H1 (cell line): ENCODE measurements at regions not wholly inside any gene's neighbourhood (a gene's known extent, or its start where the extent isn't known, plus 50 kb on each side); places are given as distances from the start of the nearest gene placed in this dataset.

Experiments
- CTCF ChIA-PET: fragments of 300-600 bp; sonication (Branson Sonifier 250); formaldehyde crosslinking; loops from one replicate; lab custom pipeline; 2021; ENCODE audit not compliant: partially characterized antibody; lab: Charles Lee
- POLR2A ChIA-PET: fragments of 300-600 bp; sonication (Branson Sonifier 250); formaldehyde crosslinking; loops from one replicate; lab custom pipeline; 2021; ENCODE audit warnings: inconsistent platforms; ENCODE audit not compliant: partially characterized antibody; lab: Charles Lee
- DNase-seq, 2 experiments: peaks; one replicate each; pipeline versions ENCODE4 v3.0.0 to v3.0.0-alpha.2; 2010 to 2022; ENCODE audit warnings: low spot score in 2 of 2, low read depth in 1 of 2, mixed read lengths in 1 of 2
- FAIRE-seq: peaks from 2 replicates; lab custom pipeline; 2011; peaks lifted over from hg19 to GRCh38; lab: Jason Lieb, UNC
- H2AFZ ChIP-seq: 2 replicates; pipeline ENCODE4 v1.8.1; 2012; ENCODE audit warnings: low read length, inconsistent platforms
- H2AK5ac ChIP-seq: 2 replicates; pipeline ENCODE4 v1.6.1; 2013; ENCODE audit warnings: low read depth, low read length
- H2BK120ac ChIP-seq: replicated peaks from 2 replicates; pipeline ENCODE3; 2013; ENCODE audit warnings: low read depth, low read length, inconsistent platforms
- H2BK12ac ChIP-seq: 2 replicates; pipeline ENCODE4 v1.6.1; 2013; ENCODE audit warnings: low read depth, low read length
- H2BK15ac ChIP-seq: 2 replicates; pipeline ENCODE4 v1.6.1; 2013; ENCODE audit warnings: low read length
- H2BK20ac ChIP-seq: 2 replicates; pipeline ENCODE4 v1.6.1; 2013; ENCODE audit warnings: low read length
- H2BK5ac ChIP-seq: 2 replicates; pipeline ENCODE4 v1.6.1; 2013; ENCODE audit warnings: low read depth, low read length
- H3K14ac ChIP-seq: 2 replicates; pipeline ENCODE4 v1.6.1; 2013; ENCODE audit warnings: inconsistent platforms; ENCODE audit not compliant: insufficient read length
- H3K18ac ChIP-seq: 2 replicates; pipeline ENCODE4 v1.6.1; 2013; ENCODE audit warnings: low read length; ENCODE audit errors: extremely low read depth
- H3K23ac ChIP-seq: 2 replicates; pipeline ENCODE4 v1.6.1; 2013; ENCODE audit warnings: inconsistent platforms; ENCODE audit not compliant: insufficient read length
- H3K23me2 ChIP-seq: 2 replicates; pipeline ENCODE4 v1.6.1; 2013; ENCODE audit warnings: low read depth, low read length
- H3K27ac ChIP-seq: 2 replicates; pipeline ENCODE4 v1.6.1; 2011; ENCODE audit warnings: low read depth, low read length, inconsistent platforms
- H3K27me3 ChIP-seq, 4 experiments: replicated peaks in 1 of 4; 1 replicate in 1 of 4; 2 replicates in 3 of 4; pipeline versions ENCODE4 v1.6.1 to v1.8.1; 2011 to 2013; ENCODE audit warnings: low read length in 3 of 4, mild to moderate bottlenecking in 3 of 4, inconsistent platforms in 2 of 4, mixed read lengths in 2 of 4, moderate library complexity in 1 of 4; ENCODE audit not compliant: control insufficient read depth in 3 of 4, insufficient read depth in 3 of 4; ENCODE audit errors: extremely low read depth in 1 of 4
- H3K36me3 ChIP-seq, 4 experiments: 2 replicates each; pipeline versions ENCODE4 v1.6.1 to v1.8.1; 2011 to 2013; ENCODE audit warnings: mild to moderate bottlenecking in 4 of 4, low read length in 3 of 4, moderate library complexity in 2 of 4, control low read depth in 1 of 4, inconsistent platforms in 1 of 4; ENCODE audit not compliant: insufficient read depth in 4 of 4, control insufficient read depth in 2 of 4
- H3K4ac ChIP-seq: replicated peaks from 2 replicates; pipeline ENCODE3; 2013; ENCODE audit warnings: low read length, low read depth, mixed read lengths, inconsistent platforms; ENCODE audit not compliant: insufficient read length
- H3K4me1 ChIP-seq, 4 experiments: replicated peaks in 1 of 4; 1 replicate in 1 of 4; 2 replicates in 3 of 4; pipeline versions ENCODE4 v1.6.1 to v1.8.1; 2011 to 2013; ENCODE audit warnings: low read length in 3 of 4, inconsistent platforms in 2 of 4, mixed read lengths in 1 of 4; ENCODE audit not compliant: insufficient read depth in 4 of 4, control insufficient read depth in 3 of 4
- H3K4me2 ChIP-seq, 2 experiments: 2 replicates each; pipeline versions ENCODE4 v1.6.1 to v1.8.1; 2011 to 2013; ENCODE audit warnings: low read depth in 2 of 2, low read length in 2 of 2, control low read depth in 1 of 2, inconsistent platforms in 1 of 2, mild to moderate bottlenecking in 1 of 2; ENCODE audit not compliant: insufficient read depth in 1 of 2
- H3K4me3 ChIP-seq, 4 experiments: fragments of 200-600, 300-600 bp in 1 of 4; sonication (generic), shearing (Covaris generic), sonication (Bioruptor Twin) in 1 of 4; 2 replicates each; pipeline versions ENCODE4 v1.5.1 to v1.8.1; 2011 to 2016; ENCODE audit warnings: low read length in 4 of 4, low read depth in 3 of 4, control low read depth in 2 of 4, inconsistent platforms in 2 of 4, mild to moderate bottlenecking in 2 of 4, mixed read lengths in 1 of 4, moderate library complexity in 1 of 4; ENCODE audit not compliant: insufficient read depth in 2 of 4; ENCODE audit errors: extremely low read depth in 1 of 4
- H3K56ac ChIP-seq: replicated peaks from 2 replicates; pipeline ENCODE3; 2013; ENCODE audit warnings: low read depth, mild to moderate bottlenecking, mixed read lengths, low read length, inconsistent platforms; ENCODE audit not compliant: insufficient read length
- H3K79me1 ChIP-seq: 2 replicates; pipeline ENCODE4 v1.6.1; 2013; ENCODE audit warnings: low read depth, low read length, control low read depth
- H3K79me2 ChIP-seq, 2 experiments: 2 replicates each; pipeline versions ENCODE4 v1.6.1 to v1.8.1; 2012 to 2013; ENCODE audit warnings: low read length in 2 of 2, mild to moderate bottlenecking in 2 of 2, inconsistent platforms in 1 of 2; ENCODE audit not compliant: insufficient read depth in 2 of 2, control insufficient read depth in 1 of 2
- H3K9ac ChIP-seq, 4 experiments: replicated peaks in 1 of 4; 1 replicate in 1 of 4; 2 replicates in 3 of 4; pipeline versions ENCODE4 v1.6.1 to v1.8.1; 2011 to 2013; ENCODE audit warnings: low read depth in 3 of 4, low read length in 3 of 4, control low read depth in 2 of 4, mild to moderate bottlenecking in 2 of 4, moderate library complexity in 2 of 4, inconsistent platforms in 1 of 4; ENCODE audit errors: extremely low read depth in 1 of 4
- H3K9me3 ChIP-seq, 2 experiments: 2 replicates each; pipeline versions ENCODE4 v1.6.1 to v1.8.1; 2012 to 2013; ENCODE audit warnings: mild to moderate bottlenecking in 2 of 2, moderate library complexity in 2 of 2, control low read depth in 1 of 2, inconsistent platforms in 1 of 2, low read depth in 1 of 2, low read length in 1 of 2, mixed read lengths in 1 of 2; ENCODE audit not compliant: insufficient read depth in 2 of 2
- H4K20me1 ChIP-seq, 2 experiments: replicated peaks in 1 of 2; 2 replicates each; pipeline versions ENCODE3 to v1.8.1; 2011 to 2013; ENCODE audit warnings: inconsistent platforms in 2 of 2, low read length in 2 of 2, mild to moderate bottlenecking in 1 of 2; ENCODE audit not compliant: insufficient read depth in 2 of 2, control insufficient read depth in 1 of 2
- H4K5ac ChIP-seq: 2 replicates; pipeline ENCODE4 v1.6.1; 2013; ENCODE audit warnings: low read length, low read depth, mixed read lengths, inconsistent platforms; ENCODE audit not compliant: insufficient read length
- H4K8ac ChIP-seq: 2 replicates; pipeline ENCODE4 v1.8.0; 2013; ENCODE audit warnings: mild to moderate bottlenecking, moderate library complexity, low read length, inconsistent platforms; ENCODE audit not compliant: insufficient read depth; ENCODE audit errors: extremely low read depth
- H4K91ac ChIP-seq: replicated peaks from 2 replicates; pipeline ENCODE3; 2013; ENCODE audit warnings: low read length, mixed read lengths, inconsistent platforms; ENCODE audit not compliant: insufficient read length
- ASH2L ChIP-seq: fragments of 200-600, 300-600 bp; sonication (generic); IDR thresholded peaks from one replicate; pipeline ENCODE4 v1.7.1; 2017; ENCODE audit warnings: low read length
- BACH1 ChIP-seq: IDR thresholded peaks from 2 replicates; pipeline ENCODE4 v1.6.1; 2012; ENCODE audit warnings: low read length, improper control_type of control experiment
- CEBPB ChIP-seq: IDR thresholded peaks from 2 replicates; pipeline ENCODE4 v1.6.1; 2012; ENCODE audit warnings: low read depth, low read length
- EGR1 ChIP-seq: IDR thresholded peaks from 2 replicates; pipeline ENCODE4 v1.6.1; 2011; ENCODE audit warnings: low read depth, low read length, borderline replicate concordance
- EP300 ChIP-seq, 2 experiments: IDR thresholded peaks; 1 replicate in 1 of 2; 2 replicates in 1 of 2; pipeline ENCODE4 v1.6.1; 2011 to 2012; ENCODE audit warnings: low read depth in 2 of 2, low read length in 2 of 2, mild to moderate bottlenecking in 2 of 2, borderline replicate concordance in 1 of 2, inconsistent platforms in 1 of 2, moderate library complexity in 1 of 2
- HDAC2 ChIP-seq, 2 experiments: fragments of 300-600 bp in 1 of 2; sonication (generic) in 1 of 2; IDR thresholded peaks; 2 replicates each; pipeline ENCODE4 v1.6.1; 2011 to 2012; ENCODE audit warnings: low read depth in 2 of 2, low read length in 2 of 2, mild to moderate bottlenecking in 2 of 2, moderate library complexity in 2 of 2, borderline replicate concordance in 1 of 2, inconsistent platforms in 1 of 2
- NANOG ChIP-seq: IDR thresholded peaks from 2 replicates; pipeline ENCODE4 v1.6.1; 2011; ENCODE audit warnings: low read length, low read depth, mild to moderate bottlenecking, inconsistent platforms; ENCODE audit not compliant: insufficient read depth, poor library complexity, severe bottlenecking
- POU5F1 ChIP-seq: IDR thresholded peaks from 2 replicates; pipeline ENCODE4 v1.6.1; 2011; ENCODE audit warnings: low read depth, mild to moderate bottlenecking, low read length, moderate library complexity
- RAD21 ChIP-seq, 2 experiments: IDR thresholded peaks in 1 of 2; conservative IDR thresholded peaks in 1 of 2; 2 replicates each; pipeline ENCODE4 v1.6.1; 2011; ENCODE audit warnings: low read depth in 2 of 2, low read length in 2 of 2, improper control_type of control experiment in 1 of 2, inconsistent platforms in 1 of 2, mild to moderate bottlenecking in 1 of 2, moderate library complexity in 1 of 2
- SP1 ChIP-seq: IDR thresholded peaks from 2 replicates; pipeline ENCODE4 v1.6.1; 2011; ENCODE audit warnings: low read depth, low read length
- TAF1 ChIP-seq: IDR thresholded peaks from 2 replicates; pipeline ENCODE4 v1.6.1; 2011; ENCODE audit warnings: mild to moderate bottlenecking, low read depth, low read length
- TF ChIP-seq, protein P1 (sequence below): IDR thresholded peaks from 2 replicates; pipeline ENCODE4 v1.6.1; 2012; ENCODE audit warnings: low read length, inconsistent platforms

DNA sequence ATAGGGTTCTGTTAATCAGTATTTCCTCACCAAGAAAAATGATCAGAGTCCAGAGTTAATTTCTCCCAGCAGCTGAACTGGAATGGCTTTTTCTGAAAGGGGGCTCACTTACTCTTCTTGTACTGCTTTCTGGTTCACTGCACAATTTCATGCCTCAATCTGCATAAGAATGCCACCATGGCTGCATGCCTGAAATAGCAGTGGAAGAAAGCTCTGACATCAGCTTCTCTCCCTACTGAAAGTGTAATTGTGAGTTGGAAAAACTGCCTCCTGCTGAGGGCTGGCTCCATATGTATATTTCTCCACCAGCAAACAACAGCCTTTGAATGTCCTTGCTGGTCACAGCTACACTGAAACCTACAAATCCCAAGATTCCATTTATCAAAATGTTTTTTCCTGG, 1027.2 kb upstream of the GJE1 start:
- H3K79me1 ChIP-seq = no peaks in the 10 kb centered on the region
- H2BK12ac ChIP-seq = no peak overlapping the region
- H2BK20ac ChIP-seq = no peak overlapping the region
- H3K18ac ChIP-seq = no peak overlapping the region
- H2BK120ac ChIP-seq = no peak overlapping the region
- H3K9me3 ChIP-seq = peaks cover 0 to 2% of the 10 kb centered on the region in 2 experiments; a peak in 1 of 4 replicates
- peak overlapping the region; percentile 75 for H3K27ac ChIP-seq
- H3K4me1 ChIP-seq = peaks cover 0 to 5% (median 1%) of the 10 kb centered on the region in 4 experiments; a peak in 2 of 7 replicates
- H2AK5ac ChIP-seq = no peak overlapping the region
- H4K8ac ChIP-seq = no peak overlapping the region
- H3K9ac ChIP-seq = no peak overlapping the region
- no peak overlapping the region for H3K56ac ChIP-seq
- no peaks in the 10 kb centered on the region for H3K23me2 ChIP-seq
- H3K79me2 ChIP-seq = no peaks in the 10 kb centered on the region
- H4K5ac ChIP-seq = no peak overlapping the region
- H4K20me1 ChIP-seq = no peaks in the 10 kb centered on the region
- peak; percentile 94 for FAIRE-seq
- H2BK5ac ChIP-seq = peak overlapping the region; percentile 5
- no peaks in the 10 kb centered on the region for H3K27me3 ChIP-seq
- no peaks in the 10 kb centered on the region; a peak in 1 of 8 replicates for H3K36me3 ChIP-seq
- H4K91ac ChIP-seq = no peak overlapping the region
- H3K4me2 ChIP-seq = peak overlapping the region; percentile 35 to 55
- DNase-seq = peak in 1 of 2 experiments; percentile 75
- H3K14ac ChIP-seq = no peak overlapping the region
- H3K23ac ChIP-seq = no peak overlapping the region
- CTCF ChIA-PET = interaction anchor here (0.6 to 0.8 kb wide), 2 partner anchors 456 to 1713 kb away, joined by 3 read pairs; no protein-coding TSS in a partner anchor
- H2BK15ac ChIP-seq = no peak overlapping the region
- peak overlapping the region in 1 of 4 experiments; percentile 4; a peak in 1 of 8 replicates for H3K4me3 ChIP-seq
- POLR2A ChIA-PET = interaction anchor here (0.7 kb wide), 1 partner anchor 907 kb away, joined by 3 read pairs; no protein-coding TSS in a partner anchor
- H3K4ac ChIP-seq = no peak overlapping the region
- H2AFZ ChIP-seq = no peak overlapping the region
- TF ChIP-seq NANOG = no peak
- 0 out of 2 replicates have a peak, but pooled peaks have one; percentile 26 for TF ChIP-seq TAF1
- no peak for TF ChIP-seq CEBPB
- TF ChIP-seq EGR1 = no peak
- TF ChIP-seq HDAC2 (IDR thresholded peaks at IDR 0.05; ENCODE audit: borderline replicate concordance in 1 of 2, low read depth in 2 of 2, low read length in 2 of 2) = no peak; a peak in 1 of 4 replicates
- no peak; a peak in 1 of 3 replicates for TF ChIP-seq EP300 (IDR thresholded peaks at IDR 0.05; ENCODE audit: borderline replicate concordance in 1 of 2, low read depth in 2 of 2, low read length in 2 of 2)
- no peak for TF ChIP-seq BACH1
- TF ChIP-seq RAD21 (IDR thresholded peaks at IDR 0.05 in 1 of 2, conservative IDR thresholded peaks at IDR 0.05 in 1 of 2; ENCODE audit: low read depth in 2 of 2, low read length in 2 of 2) = 0 out of 4 replicates have a peak, but pooled peaks of 1 of the 2 experiments have one; percentile 8
- no peak for TF ChIP-seq ASH2L
- TF ChIP-seq, protein P1, sequence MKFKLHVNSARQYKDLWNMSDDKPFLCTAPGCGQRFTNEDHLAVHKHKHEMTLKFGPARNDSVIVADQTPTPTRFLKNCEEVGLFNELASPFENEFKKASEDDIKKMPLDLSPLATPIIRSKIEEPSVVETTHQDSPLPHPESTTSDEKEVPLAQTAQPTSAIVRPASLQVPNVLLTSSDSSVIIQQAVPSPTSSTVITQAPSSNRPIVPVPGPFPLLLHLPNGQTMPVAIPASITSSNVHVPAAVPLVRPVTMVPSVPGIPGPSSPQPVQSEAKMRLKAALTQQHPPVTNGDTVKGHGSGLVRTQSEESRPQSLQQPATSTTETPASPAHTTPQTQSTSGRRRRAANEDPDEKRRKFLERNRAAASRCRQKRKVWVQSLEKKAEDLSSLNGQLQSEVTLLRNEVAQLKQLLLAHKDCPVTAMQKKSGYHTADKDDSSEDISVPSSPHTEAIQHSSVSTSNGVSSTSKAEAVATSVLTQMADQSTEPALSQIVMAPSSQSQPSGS = peak; percentile 77; the same call in 1 of the 2 replicates
- 0 out of 2 replicates have a peak, but pooled peaks have one; percentile 20 for TF ChIP-seq SP1
- TF ChIP-seq POU5F1 = peak; percentile 88; the same call in 1 of the 2 replicates
